SK-N-SH (cell line): ENCODE measurements at regions not wholly inside any gene's neighbourhood (a gene's known extent, or its start where the extent isn't known, plus 50 kb on each side); places are given as distances from the start of the nearest gene placed in this dataset.

Experiments used
- CTCF ChIP-seq: fragments of 200-600 bp; sonication (generic); IDR thresholded peaks from 2 replicates; pipeline ENCODE4 v1.6.1; 2017; ENCODE audit warnings: antibody characterized with exemption, mild to moderate bottlenecking, moderate library complexity
- EZH2phosphoT487 ChIP-seq: fragments of 200-600 bp; sonication (generic); IDR thresholded peaks from 2 replicates; pipeline ENCODE4 v1.6.1; 2017; ENCODE audit warnings: low read depth, mixed run types, mild to moderate bottlenecking, antibody characterized with exemption, moderate library complexity, borderline replicate concordance
- FOSL2 ChIP-seq: IDR thresholded peaks from 2 replicates; pipeline ENCODE4 v1.4.0; 2012; ENCODE audit warnings: low read depth, mild to moderate bottlenecking, moderate library complexity, borderline replicate concordance
- POLR2AphosphoS5 ChIP-seq: IDR thresholded peaks from 2 replicates; pipeline ENCODE4 v1.6.1; 2012; ENCODE audit warnings: low read depth, low read length
- RAD21 ChIP-seq: IDR thresholded peaks from 2 replicates; pipeline ENCODE4 v1.6.1; 2012; ENCODE audit warnings: mild to moderate bottlenecking, low read length
- RXRA ChIP-seq: IDR thresholded peaks from 2 replicates; pipeline ENCODE4 v1.4.0; 2012; ENCODE audit warnings: low read depth, mild to moderate bottlenecking, borderline replicate concordance
- TAF1 ChIP-seq: IDR thresholded peaks from 2 replicates; pipeline ENCODE4 v1.6.1; 2012; ENCODE audit warnings: low read depth, mild to moderate bottlenecking, low read length, moderate library complexity, borderline replicate concordance
- TCF12 ChIP-seq: IDR thresholded peaks from 2 replicates; pipeline ENCODE4 v1.4.0; 2012
- TF ChIP-seq, protein P1 (sequence below): IDR thresholded peaks from 2 replicates; pipeline ENCODE4 v1.4.0; 2012; ENCODE audit warnings: low read depth

DNA sequence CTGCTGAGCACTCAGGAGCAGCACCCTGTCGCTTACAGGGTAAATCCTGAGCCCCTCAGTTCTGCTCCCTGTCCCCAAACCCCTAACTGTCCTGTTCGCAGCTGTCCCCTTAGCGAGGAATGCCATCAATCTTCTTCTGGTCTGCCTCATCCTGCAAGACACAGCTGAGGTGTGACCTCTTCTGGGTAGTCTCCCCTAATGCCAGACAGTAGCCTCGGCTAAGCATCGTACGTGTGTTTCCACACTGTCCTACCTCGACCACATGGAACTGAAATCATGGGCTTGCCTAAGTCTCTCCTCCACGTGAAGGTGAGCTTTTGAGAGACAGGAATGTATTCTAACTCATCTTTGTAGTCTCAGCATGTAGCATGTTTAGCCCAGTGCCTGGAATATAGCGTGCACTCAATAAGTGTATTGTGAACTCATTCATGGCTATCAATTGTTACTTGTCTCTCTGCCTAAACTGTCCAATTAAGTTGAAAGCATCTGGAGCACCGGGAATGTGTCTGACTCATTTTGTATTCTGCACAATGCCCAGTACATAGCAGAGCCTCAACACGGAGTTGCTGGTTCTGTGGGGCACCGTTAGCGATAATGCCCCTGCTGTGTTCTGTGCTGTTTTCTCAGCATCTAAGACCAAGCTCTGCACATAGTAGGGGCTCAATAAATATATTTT, 90.2 kb downstream of the HES1 start:
- TF ChIP-seq, protein P1, sequence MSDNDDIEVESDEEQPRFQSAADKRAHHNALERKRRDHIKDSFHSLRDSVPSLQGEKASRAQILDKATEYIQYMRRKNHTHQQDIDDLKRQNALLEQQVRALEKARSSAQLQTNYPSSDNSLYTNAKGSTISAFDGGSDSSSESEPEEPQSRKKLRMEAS: no peak
- TF ChIP-seq CTCF (no peak), POLR2AphosphoS5 (no peak), FOSL2 (no peak), TAF1 (no peak), RXRA (no peak), TCF12 (no peak), EZH2phosphoT487 (no peak), RAD21 (no peak)
